ENCODE measurements at regions not wholly inside any gene's neighbourhood (a gene's known extent, or its start where the extent isn't known, plus 50 kb on each side); places are given as distances from the start of the nearest gene placed in this dataset.
"Not testable (repeated sequence)": the region's sequence is repeated elsewhere in the genome, so short reads cannot be mapped to it uniquely, and the experiment has no call there.

GRCh38 chr9:68603371-68603770 lies 62.7 kb upstream of the TMEM252 start:
- in situ Hi-C loops (cut with MboI): no loop called here
- 20 to 32% methylated on average over 2 of the region's 2 CpGs for WGBS, 2 experiments (ENCODE audit: low coverage in 1 of 2, low lambda C conversion rate in 2 of 2, missing lambda C conversion rate in 2 of 2)
- H3K9me2 ChIP-seq (ENCODE audit: insufficient read depth): no peaks in the 10 kb centered on the region
- no peak overlapping the region for H3K4me3 ChIP-seq
- no peaks in the 10 kb centered on the region for H3K4me1 ChIP-seq (ENCODE audit: insufficient read depth)
- no peaks in the 10 kb centered on the region for H3K36me3 ChIP-seq (ENCODE audit: low read depth)
- no peaks in the 10 kb centered on the region for H3K79me2 ChIP-seq (ENCODE audit: insufficient read depth)
- TF ChIP-seq EZH2 (IDR thresholded peaks at IDR 0.05; ENCODE audit: insufficient read depth, poor library complexity, severe bottlenecking) (no peak), EZH2phosphoT487 (IDR thresholded peaks at IDR 0.05; ENCODE audit: insufficient read depth, low read depth) (no peak)
- no peak for DNase-seq
- H2AFZ ChIP-seq: no peak overlapping the region
- H3K9me3 ChIP-seq (ENCODE audit: low read depth): no peaks in the 10 kb centered on the region
- no peak overlapping the region for H3K4me2 ChIP-seq (ENCODE audit: unreplicated experiment)
- no peaks in the 10 kb centered on the region for H4K20me1 ChIP-seq (ENCODE audit: insufficient read depth)
- H3F3A ChIP-seq (ENCODE audit: insufficient read depth): no peaks in the 10 kb centered on the region
- H3K9ac ChIP-seq: no peak overlapping the region
- no peak overlapping the region for H3K27ac ChIP-seq
- no peaks in the 10 kb centered on the region for H3K27me3 ChIP-seq (replicated peaks; ENCODE audit: insufficient read depth)

GRCh38 chr9:68608763-68609162 lies 68.1 kb upstream of the TMEM252 start:
- no peak overlapping the region for H3K9ac ChIP-seq
- no peaks in the 10 kb centered on the region for H3K79me2 ChIP-seq (ENCODE audit: insufficient read depth)
- no peaks in the 10 kb centered on the region for H3K9me2 ChIP-seq (ENCODE audit: insufficient read depth)
- no peak for TF ChIP-seq EZH2phosphoT487 (IDR thresholded peaks at IDR 0.05; ENCODE audit: insufficient read depth, low read depth)
- TF ChIP-seq EZH2 (IDR thresholded peaks at IDR 0.05; ENCODE audit: insufficient read depth, poor library complexity, severe bottlenecking): no peak
- no peak overlapping the region for H3K4me3 ChIP-seq
- no peak overlapping the region for H2AFZ ChIP-seq
- no peak overlapping the region for H3K27ac ChIP-seq
- H3K4me2 ChIP-seq (ENCODE audit: unreplicated experiment): no peak overlapping the region
- no peaks in the 10 kb centered on the region for H3K36me3 ChIP-seq (ENCODE audit: low read depth)
- H3F3A ChIP-seq (ENCODE audit: insufficient read depth): no peaks in the 10 kb centered on the region
- no peaks in the 10 kb centered on the region for H3K27me3 ChIP-seq (replicated peaks; ENCODE audit: insufficient read depth)
- H3K4me1 ChIP-seq (ENCODE audit: insufficient read depth): no peaks in the 10 kb centered on the region
- DNase-seq: no peak
- no peaks in the 10 kb centered on the region for H3K9me3 ChIP-seq (ENCODE audit: low read depth)
- H4K20me1 ChIP-seq (ENCODE audit: insufficient read depth): no peaks in the 10 kb centered on the region
- WGBS, 2 experiments (ENCODE audit: low coverage in 1 of 2, low lambda C conversion rate in 2 of 2, missing lambda C conversion rate in 2 of 2): 56% methylated on average over 17 of the region's 17 CpGs
- in situ Hi-C loops (cut with MboI): no loop called here

GRCh38 chr9:68609901-68610415 lies 69.3 kb upstream of the TMEM252 start:
- no peaks in the 10 kb centered on the region for H3K9me3 ChIP-seq (ENCODE audit: low read depth)
- H2AFZ ChIP-seq: no peak overlapping the region
- in situ Hi-C loops (cut with MboI): no loop called here
- H3K79me2 ChIP-seq (ENCODE audit: insufficient read depth): no peaks in the 10 kb centered on the region
- no peak for DNase-seq
- no peaks in the 10 kb centered on the region for H4K20me1 ChIP-seq (ENCODE audit: insufficient read depth)
- no peak for TF ChIP-seq EZH2phosphoT487 (IDR thresholded peaks at IDR 0.05; ENCODE audit: insufficient read depth, low read depth)
- TF ChIP-seq EZH2 (IDR thresholded peaks at IDR 0.05; ENCODE audit: insufficient read depth, poor library complexity, severe bottlenecking): no peak
- H3K36me3 ChIP-seq (ENCODE audit: low read depth): no peaks in the 10 kb centered on the region
- no peak overlapping the region for H3K4me3 ChIP-seq
- H3K27ac ChIP-seq: no peak overlapping the region
- no peaks in the 10 kb centered on the region for H3K9me2 ChIP-seq (ENCODE audit: insufficient read depth)
- no peaks in the 10 kb centered on the region for H3F3A ChIP-seq (ENCODE audit: insufficient read depth)
- WGBS, 2 experiments (ENCODE audit: low coverage in 1 of 2, low lambda C conversion rate in 2 of 2, missing lambda C conversion rate in 2 of 2): 18 to 24% methylated on average over 7 of the region's 7 CpGs
- no peaks in the 10 kb centered on the region for H3K4me1 ChIP-seq (ENCODE audit: insufficient read depth)
- H3K9ac ChIP-seq: no peak overlapping the region
- H3K4me2 ChIP-seq (ENCODE audit: unreplicated experiment): no peak overlapping the region
- H3K27me3 ChIP-seq (replicated peaks; ENCODE audit: insufficient read depth): no peaks in the 10 kb centered on the region

- DNase-seq: no peak
- WGBS, 2 experiments (ENCODE audit: low coverage in 1 of 2, low lambda C conversion rate in 2 of 2, missing lambda C conversion rate in 2 of 2): 15% methylated on average over 4 of the region's 4 CpGs
- H3K9me2 ChIP-seq (ENCODE audit: insufficient read depth): no peaks in the 10 kb centered on the region
- H3K79me2 ChIP-seq (ENCODE audit: insufficient read depth): no peaks in the 10 kb centered on the region
- in situ Hi-C loops (cut with MboI): no loop called here
- H3K27ac ChIP-seq: no peak overlapping the region
- H3F3A ChIP-seq (ENCODE audit: insufficient read depth): no peaks in the 10 kb centered on the region
- no peaks in the 10 kb centered on the region for H3K36me3 ChIP-seq (ENCODE audit: low read depth)
- no peaks in the 10 kb centered on the region for H3K4me1 ChIP-seq (ENCODE audit: insufficient read depth)
- H2AFZ ChIP-seq: no peak overlapping the region
- no peak overlapping the region for H3K4me2 ChIP-seq (ENCODE audit: unreplicated experiment)
- no peak overlapping the region for H3K9ac ChIP-seq
- TF ChIP-seq EZH2 (IDR thresholded peaks at IDR 0.05; ENCODE audit: insufficient read depth, poor library complexity, severe bottlenecking) (no peak), EZH2phosphoT487 (IDR thresholded peaks at IDR 0.05; ENCODE audit: insufficient read depth, low read depth) (no peak)
- no peaks in the 10 kb centered on the region for H4K20me1 ChIP-seq (ENCODE audit: insufficient read depth)
- no peaks in the 10 kb centered on the region for H3K27me3 ChIP-seq (replicated peaks; ENCODE audit: insufficient read depth)
- no peaks in the 10 kb centered on the region for H3K9me3 ChIP-seq (ENCODE audit: low read depth)
- no peak overlapping the region for H3K4me3 ChIP-seq
Measured at GRCh38 chr9:68614121-68614520, 73.4 kb upstream of the TMEM252 start.

GRCh38 chr9:68617011-68617410 lies 76.3 kb upstream of the TMEM252 start:
- H3K4me1 ChIP-seq (ENCODE audit: insufficient read depth); H2AFZ ChIP-seq; H3K27me3 ChIP-seq (replicated peaks; ENCODE audit: insufficient read depth); H4K20me1 ChIP-seq (ENCODE audit: insufficient read depth); H3K9me2 ChIP-seq (ENCODE audit: insufficient read depth); DNase-seq; H3K27ac ChIP-seq; H3F3A ChIP-seq (ENCODE audit: insufficient read depth); H3K4me3 ChIP-seq; H3K4me2 ChIP-seq (ENCODE audit: unreplicated experiment); H3K79me2 ChIP-seq (ENCODE audit: insufficient read depth); H3K9me3 ChIP-seq (ENCODE audit: low read depth); H3K36me3 ChIP-seq (ENCODE audit: low read depth); H3K9ac ChIP-seq; in situ Hi-C loops (cut with MboI): not testable (repeated sequence)
- 72 to 85% methylated on average over 15 to 28 of the region's 32 CpGs for WGBS, 2 experiments (ENCODE audit: low coverage in 1 of 2, low lambda C conversion rate in 2 of 2, missing lambda C conversion rate in 2 of 2)
